HCT116 (cell line): ENCODE measurements at regions not wholly inside any gene's neighbourhood (a gene's known extent, or its start where the extent isn't known, plus 50 kb on each side); places are given as distances from the start of the nearest gene placed in this dataset.
"Not testable (repeated sequence)": the region's sequence is repeated elsewhere in the genome, so short reads cannot be mapped to it uniquely, and the experiment has no call there.

Source experiments
- CEBPB ChIP-seq: IDR thresholded peaks from 2 replicates; pipeline ENCODE4 v1.6.1; 2012; ENCODE audit warnings: low read depth
- EGR1 ChIP-seq: IDR thresholded peaks from 2 replicates; pipeline ENCODE4 v1.6.1; 2012; ENCODE audit warnings: low read depth
- EZH2 ChIP-seq: fragments of 200-600 bp; sonication (generic); IDR thresholded peaks from 2 replicates; pipeline ENCODE4 v1.6.1; 2017; ENCODE audit warnings: antibody characterized with exemption, mixed run types
- EZH2phosphoT487 ChIP-seq: fragments of 200-600 bp; IDR thresholded peaks from 2 replicates; pipeline ENCODE4 v1.6.1; 2018; ENCODE audit warnings: antibody characterized with exemption, borderline replicate concordance
- JUND ChIP-seq: IDR thresholded peaks from 2 replicates; pipeline ENCODE4 v1.6.1; 2012
- POLR2A ChIP-seq: IDR thresholded peaks from 2 replicates; pipeline ENCODE4 v1.7.0; 2011; ENCODE audit warnings: borderline replicate concordance; ENCODE audit not compliant: insufficient read depth, insufficient read length; ENCODE audit errors: extremely low read depth
- POLR2AphosphoS5 ChIP-seq: IDR thresholded peaks from 2 replicates; pipeline ENCODE4 v1.6.1; 2011; ENCODE audit warnings: mild to moderate bottlenecking, low read depth, low read length, moderate library complexity
- SIN3A ChIP-seq: IDR thresholded peaks from 2 replicates; pipeline ENCODE4 v1.6.1; 2012; ENCODE audit warnings: low read depth
- SRF ChIP-seq: IDR thresholded peaks from 2 replicates; pipeline ENCODE4 v1.6.1; 2012; ENCODE audit warnings: low read depth
- ZNF274 ChIP-seq: fragments of 200-500 bp; sonication (Bioruptor generic); IDR thresholded peaks from 2 replicates; pipeline ENCODE4 v1.6.1; 2014; ENCODE audit warnings: mild to moderate bottlenecking, low read depth, low read length, inconsistent platforms
- TF ChIP-seq, protein P1 (sequence below), 3 experiments: fragments of 200-600 bp in 1 of 3; sonication (generic) in 1 of 3; IDR thresholded peaks in 2 of 3; conservative IDR thresholded peaks in 1 of 3; 2 replicates each; pipeline ENCODE4 v1.5.1; 2012 to 2017; ENCODE audit warnings: low read depth in 2 of 3, low read length in 2 of 3, antibody characterized with exemption in 1 of 3, borderline replicate concordance in 1 of 3, control low read depth in 1 of 3, mild to moderate bottlenecking in 1 of 3, mixed read lengths in 1 of 3, mixed run types in 1 of 3, moderate library complexity in 1 of 3; ENCODE audit not compliant: insufficient read depth in 1 of 3
- TF ChIP-seq, protein P2 (sequence below): IDR thresholded peaks from 2 replicates; pipeline ENCODE4 v1.6.1; 2012

DNA sequence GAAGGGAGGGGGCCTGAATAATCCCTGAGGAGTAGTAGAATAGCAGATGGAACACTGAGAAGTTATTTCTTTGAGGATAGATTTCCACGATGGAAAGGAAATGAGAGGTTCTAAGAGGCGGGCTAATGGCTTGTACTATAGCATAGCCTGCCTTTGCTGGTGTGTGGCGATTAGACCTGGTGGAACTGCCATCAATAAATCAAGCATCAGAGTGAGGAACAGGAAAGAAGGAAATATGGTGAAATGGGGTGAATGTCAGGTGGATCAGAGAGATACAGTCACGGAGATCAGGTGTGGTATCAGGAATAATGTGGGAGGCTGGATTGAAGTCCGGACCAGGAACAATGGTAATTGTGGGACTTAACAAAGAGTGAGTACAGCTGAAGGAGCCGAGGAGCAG is 668.6 kb downstream of the SUCLG1 start:
- TF ChIP-seq, protein P1, sequence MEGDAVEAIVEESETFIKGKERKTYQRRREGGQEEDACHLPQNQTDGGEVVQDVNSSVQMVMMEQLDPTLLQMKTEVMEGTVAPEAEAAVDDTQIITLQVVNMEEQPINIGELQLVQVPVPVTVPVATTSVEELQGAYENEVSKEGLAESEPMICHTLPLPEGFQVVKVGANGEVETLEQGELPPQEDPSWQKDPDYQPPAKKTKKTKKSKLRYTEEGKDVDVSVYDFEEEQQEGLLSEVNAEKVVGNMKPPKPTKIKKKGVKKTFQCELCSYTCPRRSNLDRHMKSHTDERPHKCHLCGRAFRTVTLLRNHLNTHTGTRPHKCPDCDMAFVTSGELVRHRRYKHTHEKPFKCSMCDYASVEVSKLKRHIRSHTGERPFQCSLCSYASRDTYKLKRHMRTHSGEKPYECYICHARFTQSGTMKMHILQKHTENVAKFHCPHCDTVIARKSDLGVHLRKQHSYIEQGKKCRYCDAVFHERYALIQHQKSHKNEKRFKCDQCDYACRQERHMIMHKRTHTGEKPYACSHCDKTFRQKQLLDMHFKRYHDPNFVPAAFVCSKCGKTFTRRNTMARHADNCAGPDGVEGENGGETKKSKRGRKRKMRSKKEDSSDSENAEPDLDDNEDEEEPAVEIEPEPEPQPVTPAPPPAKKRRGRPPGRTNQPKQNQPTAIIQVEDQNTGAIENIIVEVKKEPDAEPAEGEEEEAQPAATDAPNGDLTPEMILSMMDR (IDR thresholded peaks at IDR 0.05 in 2 of 3, conservative IDR thresholded peaks at IDR 0.05 in 1 of 3; ENCODE audit: borderline replicate concordance in 1 of 3, insufficient read depth in 1 of 3, low read depth in 2 of 3, low read length in 2 of 3) = not testable (repeated sequence)
- not testable (repeated sequence) for TF ChIP-seq POLR2A, SIN3A, JUND, CEBPB, EZH2, EGR1, SRF, ZNF274, POLR2AphosphoS5, EZH2phosphoT487
- TF ChIP-seq, protein P2, sequence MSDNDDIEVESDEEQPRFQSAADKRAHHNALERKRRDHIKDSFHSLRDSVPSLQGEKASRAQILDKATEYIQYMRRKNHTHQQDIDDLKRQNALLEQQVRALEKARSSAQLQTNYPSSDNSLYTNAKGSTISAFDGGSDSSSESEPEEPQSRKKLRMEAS = not testable (repeated sequence)
